GM19324 (cell line): ENCODE measurements at regions not wholly inside any gene's neighbourhood (a gene's known extent, or its start where the extent isn't known, plus 50 kb on each side); places are given as distances from the start of the nearest gene placed in this dataset.

Experiments used
- ATAC-seq: cut with Tn5 transposase; IDR thresholded peaks from one replicate; pipeline ENCODE4 v1.9.1; 2021; ENCODE audit warnings: mild to moderate bottlenecking, moderate library complexity; ENCODE audit not compliant: unreplicated experiment, low FRiP score

GRCh38 chr4:180757927-180758326, 1485.3 kb upstream of the TENM3 start:
- ATAC-seq, result no peak

- ATAC-seq, result no peak
Measured at GRCh38 chr4:180766045-180766444, 1477.2 kb upstream of the TENM3 start.

- ATAC-seq, result no peak
Measured at GRCh38 chr4:180766944-180767729, 1476.1 kb upstream of the TENM3 start.

- no peak for ATAC-seq
Measured at GRCh38 chr4:180768610-180769009, 1474.6 kb upstream of the TENM3 start.

- ATAC-seq, result no peak
Measured at GRCh38 chr4:180769791-180770190, 1473.4 kb upstream of the TENM3 start.

GRCh38 chr4:180770265-180770664, 1472.9 kb upstream of the TENM3 start:
- no peak for ATAC-seq

- no peak for ATAC-seq
Measured at GRCh38 chr4:180784940-180785339, 1458.3 kb upstream of the TENM3 start.

- ATAC-seq, result no peak
Measured at GRCh38 chr4:180788729-180789128, 1454.5 kb upstream of the TENM3 start.

- ATAC-seq, result no peak
Measured at GRCh38 chr4:180789929-180790328, 1453.3 kb upstream of the TENM3 start.

GRCh38 chr4:180790471-180790870, 1452.7 kb upstream of the TENM3 start:
- no peak for ATAC-seq

- no peak for ATAC-seq
Measured at GRCh38 chr4:180792541-180792940, 1450.7 kb upstream of the TENM3 start.

- ATAC-seq, result no peak
Measured at GRCh38 chr4:180794333-180794732, 1448.9 kb upstream of the TENM3 start.

GRCh38 chr4:180798036-180798577, 1445.1 kb upstream of the TENM3 start:
- no peak for ATAC-seq

- ATAC-seq, result no peak
Measured at GRCh38 chr4:180799798-180800197, 1443.4 kb upstream of the TENM3 start.

GRCh38 chr4:180805101-180805500, 1438.1 kb upstream of the TENM3 start:
- no peak for ATAC-seq

- ATAC-seq, result no peak
Measured at GRCh38 chr4:180808862-180809261, 1434.3 kb upstream of the TENM3 start.

GRCh38 chr4:180809439-180809838, 1433.8 kb upstream of the TENM3 start:
- ATAC-seq, result no peak

- no peak for ATAC-seq
Measured at GRCh38 chr4:180810581-180810980, 1432.6 kb upstream of the TENM3 start.

GRCh38 chr4:180811556-180811955, 1431.6 kb upstream of the TENM3 start:
- no peak for ATAC-seq

- no peak for ATAC-seq
Measured at GRCh38 chr4:180812783-180813182, 1430.4 kb upstream of the TENM3 start.

- ATAC-seq, result no peak
Measured at GRCh38 chr4:180814875-180815417, 1428.3 kb upstream of the TENM3 start.

- ATAC-seq, result no peak
Measured at GRCh38 chr4:180817529-180817928, 1425.7 kb upstream of the TENM3 start.
